ENCODE measurements at regions not wholly inside any gene's neighbourhood (a gene's known extent, or its start where the extent isn't known, plus 50 kb on each side); places are given as distances from the start of the nearest gene placed in this dataset.

GRCh38 chr3:26358405-26358804 is 264.2 kb upstream of the LRRC3B start:
- no peak for DNase-seq
- no peak overlapping the region for H3K27ac ChIP-seq
- TF ChIP-seq CTCF (IDR thresholded peaks at IDR 0.05) = no peak
- intact Hi-C loops (cut with DNase I) = no loop called here
- no peaks in the 10 kb centered on the region for H3K27me3 ChIP-seq
- no peak overlapping the region for H3K9ac ChIP-seq (ENCODE audit: low read depth in 2 of 2, low read length in 2 of 2)
- H3K36me3 ChIP-seq = no peaks in the 10 kb centered on the region
- H3K4me1 ChIP-seq = no peaks in the 10 kb centered on the region
- H3K9me3 ChIP-seq = no peaks in the 10 kb centered on the region
- no peak overlapping the region for H3K4me3 ChIP-seq

- Histone ChIP-seq H3K9ac (ENCODE audit: low read depth in 2 of 2, low read length in 2 of 2) (no peak overlapping the region), H3K27ac (no peak overlapping the region), H3K4me1 (no peaks in the 10 kb centered on the region), H3K4me3 (no peak overlapping the region), H3K9me3 (no peaks in the 10 kb centered on the region), H3K36me3 (no peaks in the 10 kb centered on the region), H3K27me3 (no peaks in the 10 kb centered on the region)
- no peak for TF ChIP-seq CTCF (IDR thresholded peaks at IDR 0.05)
- intact Hi-C loops (cut with DNase I) = no loop called here
- DNase-seq = no peak
Measured at GRCh38 chr3:26365706-26366105, 256.9 kb upstream of the LRRC3B start.

- H3K9me3 ChIP-seq = no peaks in the 10 kb centered on the region
- no peaks in the 10 kb centered on the region for H3K27me3 ChIP-seq
- intact Hi-C loops (cut with DNase I) = no loop called here
- H3K36me3 ChIP-seq = no peaks in the 10 kb centered on the region
- H3K4me1 ChIP-seq = no peaks in the 10 kb centered on the region
- no peak overlapping the region for H3K4me3 ChIP-seq
- TF ChIP-seq CTCF (IDR thresholded peaks at IDR 0.05) = no peak
- H3K9ac ChIP-seq (ENCODE audit: low read depth in 2 of 2, low read length in 2 of 2) = no peak overlapping the region
- no peak for DNase-seq
- H3K27ac ChIP-seq = no peak overlapping the region
Measured at GRCh38 chr3:26368312-26368711, 254.3 kb upstream of the LRRC3B start.

- TF ChIP-seq CTCF (IDR thresholded peaks at IDR 0.05) = no peak
- Histone ChIP-seq H3K9me3 (no peaks in the 10 kb centered on the region), H3K9ac (ENCODE audit: low read depth in 2 of 2, low read length in 2 of 2) (no peak overlapping the region), H3K27me3 (no peaks in the 10 kb centered on the region), H3K4me3 (no peak overlapping the region), H3K27ac (no peak overlapping the region), H3K4me1 (no peaks in the 10 kb centered on the region), H3K36me3 (no peaks in the 10 kb centered on the region)
- DNase-seq = no peak
- intact Hi-C loops (cut with DNase I) = no loop called here
Measured at GRCh38 chr3:26369133-26369532, 253.4 kb upstream of the LRRC3B start.

GRCh38 chr3:26375843-26376530 is 246.6 kb upstream of the LRRC3B start:
- DNase-seq = no peak
- intact Hi-C loops (cut with DNase I) = no loop called here
- TF ChIP-seq CTCF (IDR thresholded peaks at IDR 0.05) = no peak

More at GRCh38 chr3:26375843-26376530, 246.6 kb upstream of the LRRC3B start:
- no peaks in the 10 kb centered on the region for H3K4me1 ChIP-seq
- no peaks in the 10 kb centered on the region for H3K9me3 ChIP-seq
- no peak overlapping the region for H3K9ac ChIP-seq (ENCODE audit: low read depth in 2 of 2, low read length in 2 of 2)
- no peak overlapping the region for H3K27ac ChIP-seq
- no peak overlapping the region for H3K4me3 ChIP-seq
- H3K27me3 ChIP-seq = no peaks in the 10 kb centered on the region
- no peaks in the 10 kb centered on the region for H3K36me3 ChIP-seq
